DMS 273 treated with DMSO at 0.1 percent for 48 hours (cell line): ENCODE measurements at regions not wholly inside any gene's neighbourhood (a gene's known extent, or its start where the extent isn't known, plus 50 kb on each side); places are given as distances from the start of the nearest gene placed in this dataset.
"Not testable (repeated sequence)": the region's sequence is repeated elsewhere in the genome, so short reads cannot be mapped to it uniquely, and the experiment has no call there.

ENCODE experiments used
- DNase-seq: peaks from one replicate; lab custom pipeline; 2025; lab: John Stamatoyannopoulos, UW

- no peak for DNase-seq
Observed at GRCh38 chr3:191148131-191148530, 50.9 kb upstream of the OSTN start.

- no peak for DNase-seq
Observed at GRCh38 chr3:191143224-191143623, 55.8 kb upstream of the OSTN start.

- DNase-seq, result no peak
Observed at GRCh38 chr3:191141728-191142127, 57.3 kb upstream of the OSTN start.

GRCh38 chr3:191139736-191140135 is 59.3 kb upstream of the OSTN start:
- no peak for DNase-seq

- DNase-seq, result no peak
Observed at GRCh38 chr3:191138937-191139336, 60.1 kb upstream of the OSTN start.

- DNase-seq, result no peak
Observed at GRCh38 chr3:191137708-191138107, 61.3 kb upstream of the OSTN start.

GRCh38 chr3:191136347-191136746 is 62.7 kb upstream of the OSTN start:
- no peak for DNase-seq

GRCh38 chr3:191135175-191135574 is 63.9 kb upstream of the OSTN start:
- no peak for DNase-seq

GRCh38 chr3:191133359-191133758 is 65.7 kb upstream of the OSTN start:
- no peak for DNase-seq

GRCh38 chr3:191131305-191131704 is 67.7 kb upstream of the OSTN start:
- DNase-seq, result no peak

GRCh38 chr3:191124891-191125290 is 74.2 kb upstream of the OSTN start:
- not testable (repeated sequence) for DNase-seq

- no peak for DNase-seq
Observed at GRCh38 chr3:191123946-191124345, 75.1 kb upstream of the OSTN start.

GRCh38 chr3:191123231-191123630 is 75.8 kb upstream of the OSTN start:
- DNase-seq, result no peak

- DNase-seq, result no peak
Observed at GRCh38 chr3:191120447-191121298, 78.4 kb upstream of the OSTN start.

- no peak for DNase-seq
Observed at GRCh38 chr3:191119415-191120295, 79.4 kb upstream of the OSTN start.

GRCh38 chr3:191111722-191112121 is 87.3 kb upstream of the OSTN start:
- DNase-seq, result no peak

GRCh38 chr3:191105418-191105817 is 93.6 kb upstream of the OSTN start:
- no peak for DNase-seq

GRCh38 chr3:191100516-191100915 is 98.5 kb upstream of the OSTN start:
- DNase-seq, result no peak

- DNase-seq, result no peak
Observed at GRCh38 chr3:191094057-191094845, 104.8 kb upstream of the OSTN start.

- DNase-seq, result no peak
Observed at GRCh38 chr3:191087391-191087790, 111.7 kb upstream of the OSTN start.

- no peak for DNase-seq
Observed at GRCh38 chr3:191085091-191085490, 114.0 kb upstream of the OSTN start.

- DNase-seq, result not testable (repeated sequence)
Observed at GRCh38 chr3:191078913-191079312, 120.1 kb upstream of the OSTN start.
